ENCODE measurements at regions not wholly inside any gene's neighbourhood (a gene's known extent, or its start where the extent isn't known, plus 50 kb on each side); places are given as distances from the start of the nearest gene placed in this dataset.

- DNase-seq (ENCODE audit: low spot score) = peak; percentile 81
These were observed 304.4 kb downstream of the SEC14L1 start for GRCh38 chr17:77444984-77445759.

- no peak for DNase-seq (ENCODE audit: low spot score)
These were observed 305.2 kb downstream of the SEC14L1 start for GRCh38 chr17:77445760-77446532.

GRCh38 chr17:77446940-77447634, 306.3 kb downstream of the SEC14L1 start:
- no peak for DNase-seq (ENCODE audit: low spot score)

- DNase-seq (ENCODE audit: low spot score) = no peak
These were observed 308.7 kb downstream of the SEC14L1 start for GRCh38 chr17:77449373-77449907.

- DNase-seq (ENCODE audit: low spot score) = no peak
These were observed 309.4 kb downstream of the SEC14L1 start for GRCh38 chr17:77449908-77450741.

- no peak for DNase-seq (ENCODE audit: low spot score)
These were observed 310.0 kb downstream of the SEC14L1 start for GRCh38 chr17:77450742-77451244.

- DNase-seq (ENCODE audit: low spot score) = peak; percentile 60
These were observed 310.6 kb downstream of the SEC14L1 start for GRCh38 chr17:77451245-77451893.

- no peak for DNase-seq (ENCODE audit: low spot score)
These were observed 311.4 kb downstream of the SEC14L1 start for GRCh38 chr17:77451894-77452852.

GRCh38 chr17:77453613-77454241, 313.0 kb downstream of the SEC14L1 start:
- peak; percentile 56 for DNase-seq (ENCODE audit: low spot score)

GRCh38 chr17:77454242-77455095, 313.7 kb downstream of the SEC14L1 start:
- DNase-seq (ENCODE audit: low spot score) = no peak

GRCh38 chr17:77455111-77455890, 314.5 kb downstream of the SEC14L1 start:
- DNase-seq (ENCODE audit: low spot score) = no peak

- DNase-seq (ENCODE audit: low spot score) = no peak
These were observed 315.1 kb downstream of the SEC14L1 start for GRCh38 chr17:77455891-77456260.

- DNase-seq (ENCODE audit: low spot score) = peak; percentile 45
These were observed 315.6 kb downstream of the SEC14L1 start for GRCh38 chr17:77456271-77456950.

- no peak for DNase-seq (ENCODE audit: low spot score)
These were observed 316.3 kb downstream of the SEC14L1 start for GRCh38 chr17:77456951-77457548.

GRCh38 chr17:77457572-77458201, 316.9 kb downstream of the SEC14L1 start:
- no peak for DNase-seq (ENCODE audit: low spot score)
